Peyer's patch (tissue), 4 donors: ENCODE measurements at regions not wholly inside any gene's neighbourhood (a gene's known extent, or its start where the extent isn't known, plus 50 kb on each side); places are given as distances from the start of the nearest gene placed in this dataset.

ENCODE experiments used
- DNase-seq, 3 donors: peaks; one replicate each; pipeline ENCODE4 v3.0.0-alpha.2; 2017 to 2019
- H3K27ac ChIP-seq, 4 donors: fragments of 200-600 bp; sonication (generic); one replicate each; pipeline ENCODE4 v1.5.1; 2016 to 2019
- H3K27me3 ChIP-seq, 2 donors: fragments of 200-600 bp; sonication (generic); one replicate each; pipeline ENCODE4 v1.5.1; 2019
- H3K36me3 ChIP-seq, 3 donors: fragments of 200-600 bp; sonication (generic); one replicate each; pipeline ENCODE4 v1.5.1; 2016 to 2019
- H3K4me1 ChIP-seq, 4 donors: fragments of 200-600 bp; sonication (generic); one replicate each; pipeline ENCODE4 v1.5.1; 2016 to 2019
- H3K4me3 ChIP-seq, 4 donors: fragments of 200-600 bp; sonication (generic); 1 replicate in 3 of 4; 2 replicates in 1 of 4; pipeline ENCODE4 v1.5.1; 2016 to 2019; ENCODE audit warnings: mild to moderate bottlenecking in 1 of 4
- H3K9me3 ChIP-seq, 4 donors: fragments of 200-600 bp; sonication (generic); one replicate each; pipeline ENCODE4 v1.5.1; 2016 to 2019; ENCODE audit warnings: mild to moderate bottlenecking in 1 of 4
- POLR2A ChIP-seq, 2 donors: fragments of 450-650 bp; IDR thresholded peaks; one replicate each; pipeline ENCODE4 v1.5.1; 2017; ENCODE audit warnings: antibody characterized with exemption in 2 of 2, mild to moderate bottlenecking in 2 of 2, moderate library complexity in 2 of 2
- TF ChIP-seq, protein P1 (sequence below), 6 experiments: fragments of 450-650 bp in 4 of 6; fragments of 200-600 bp in 2 of 6; sonication (generic) in 1 of 6; IDR thresholded peaks; one replicate each; pipeline ENCODE4 v1.5.1; 2017 to 2019; ENCODE audit warnings: antibody characterized with exemption in 6 of 6, mild to moderate bottlenecking in 3 of 6, moderate library complexity in 1 of 6

DNA sequence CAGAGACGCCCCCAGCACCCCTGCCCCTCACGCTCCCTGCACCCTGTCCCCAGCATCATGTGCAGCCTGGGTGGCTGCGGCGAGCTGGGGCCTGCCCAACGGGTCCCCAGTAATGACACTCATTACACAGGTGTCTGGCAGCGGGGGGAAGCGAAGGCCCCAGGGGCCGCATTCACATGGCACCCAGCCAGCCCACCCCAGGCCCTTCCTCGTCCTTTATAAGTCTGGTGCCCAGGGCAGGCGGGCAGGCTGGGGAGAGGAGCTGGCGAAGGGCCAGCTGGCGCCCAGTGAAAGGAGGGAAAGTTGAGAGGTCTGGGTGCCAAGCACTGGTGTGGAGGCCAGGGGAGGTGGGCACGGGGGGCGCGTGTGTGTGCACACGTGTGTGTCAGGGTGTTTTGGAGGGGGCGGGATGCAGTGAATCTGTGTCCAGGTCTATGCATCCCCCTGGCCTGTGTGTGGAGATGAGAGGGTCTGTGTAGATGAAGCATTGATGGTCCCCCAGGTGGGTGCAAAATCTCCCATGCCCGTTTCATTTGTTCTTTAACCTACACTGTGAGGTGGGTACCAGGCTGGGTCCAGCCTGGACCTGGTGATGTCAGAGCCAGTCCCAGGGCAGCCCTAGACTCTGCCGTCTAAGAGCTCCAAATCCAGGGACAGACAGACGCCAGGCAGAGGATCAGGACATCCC, 105.3 kb downstream of the CEBPB start:
- Histone ChIP-seq H3K4me1 (peaks cover 0 to 29% (median 6%) of the 10 kb centered on the region in 4 donors), H3K27ac (peak overlapping the region in 3 of 4 donors; percentile 49 to 79 (median 60)), H3K27me3 (no peaks in the 10 kb centered on the region), H3K9me3 (no peaks in the 10 kb centered on the region), H3K36me3 (no peaks in the 10 kb centered on the region), H3K4me3 (no peak overlapping the region)
- no peak for TF ChIP-seq POLR2A (IDR thresholded peaks at IDR 0.05)
- TF ChIP-seq, protein P1, sequence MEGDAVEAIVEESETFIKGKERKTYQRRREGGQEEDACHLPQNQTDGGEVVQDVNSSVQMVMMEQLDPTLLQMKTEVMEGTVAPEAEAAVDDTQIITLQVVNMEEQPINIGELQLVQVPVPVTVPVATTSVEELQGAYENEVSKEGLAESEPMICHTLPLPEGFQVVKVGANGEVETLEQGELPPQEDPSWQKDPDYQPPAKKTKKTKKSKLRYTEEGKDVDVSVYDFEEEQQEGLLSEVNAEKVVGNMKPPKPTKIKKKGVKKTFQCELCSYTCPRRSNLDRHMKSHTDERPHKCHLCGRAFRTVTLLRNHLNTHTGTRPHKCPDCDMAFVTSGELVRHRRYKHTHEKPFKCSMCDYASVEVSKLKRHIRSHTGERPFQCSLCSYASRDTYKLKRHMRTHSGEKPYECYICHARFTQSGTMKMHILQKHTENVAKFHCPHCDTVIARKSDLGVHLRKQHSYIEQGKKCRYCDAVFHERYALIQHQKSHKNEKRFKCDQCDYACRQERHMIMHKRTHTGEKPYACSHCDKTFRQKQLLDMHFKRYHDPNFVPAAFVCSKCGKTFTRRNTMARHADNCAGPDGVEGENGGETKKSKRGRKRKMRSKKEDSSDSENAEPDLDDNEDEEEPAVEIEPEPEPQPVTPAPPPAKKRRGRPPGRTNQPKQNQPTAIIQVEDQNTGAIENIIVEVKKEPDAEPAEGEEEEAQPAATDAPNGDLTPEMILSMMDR (IDR thresholded peaks at IDR 0.05) = no peak
- DNase-seq = no peak

DNA sequence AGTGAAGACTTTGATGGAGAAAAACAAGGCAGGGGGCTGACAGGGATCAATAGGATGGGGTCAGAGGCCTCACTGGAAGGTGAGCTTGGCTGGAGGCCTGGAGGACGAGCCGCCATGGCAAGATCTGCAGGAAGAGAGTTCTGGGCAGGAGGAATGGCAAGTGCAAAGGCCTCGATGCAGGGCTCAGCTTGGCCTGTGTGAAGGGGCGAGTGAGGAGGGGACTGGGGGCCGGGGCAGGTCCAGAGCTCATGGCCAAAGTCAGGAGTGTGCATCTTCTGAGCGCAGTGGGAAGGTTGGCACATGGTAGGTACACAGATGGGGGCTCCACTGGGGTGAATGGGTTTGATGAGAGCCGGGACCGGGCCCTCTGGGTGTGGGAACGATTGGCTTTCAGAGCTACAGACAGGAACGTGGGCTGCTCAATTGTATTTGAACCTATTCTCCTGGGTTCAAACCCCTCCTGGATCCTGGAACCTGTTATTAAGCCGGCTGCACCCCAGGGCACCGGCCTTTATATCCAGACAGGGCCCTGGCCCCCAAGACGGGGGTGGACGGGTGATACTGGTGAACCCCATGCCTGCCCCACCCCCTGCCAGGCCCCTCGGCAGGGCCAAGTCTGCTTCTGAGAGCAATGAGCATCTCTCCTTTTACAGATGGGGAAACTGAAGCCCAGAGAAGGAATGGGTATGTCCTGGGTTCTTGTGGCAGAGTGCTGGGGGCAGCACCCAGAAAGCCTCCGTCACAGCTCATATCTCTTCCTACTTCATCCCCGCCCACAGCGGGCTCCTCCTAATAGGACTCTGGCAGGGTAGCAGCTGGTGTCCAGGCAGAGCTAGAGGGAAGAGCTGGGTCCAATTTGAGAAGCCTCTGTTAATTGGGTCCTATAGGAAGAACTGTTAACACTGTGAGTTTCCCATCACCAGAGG, 106.1 kb downstream of the CEBPB start:
- Histone ChIP-seq H3K9me3 (no peaks in the 10 kb centered on the region), H3K27ac (peak overlapping the region; percentile 27 to 79 (median 54)), H3K4me1 (peaks cover 0 to 29% (median 6%) of the 10 kb centered on the region in 4 donors), H3K36me3 (no peaks in the 10 kb centered on the region), H3K27me3 (no peaks in the 10 kb centered on the region), H3K4me3 (no peak overlapping the region)
- DNase-seq = peak in 1 of 3 donors; percentile 63
- TF ChIP-seq POLR2A (IDR thresholded peaks at IDR 0.05) = no peak
- TF ChIP-seq, protein P1 (IDR thresholded peaks at IDR 0.05) = no peak

DNA sequence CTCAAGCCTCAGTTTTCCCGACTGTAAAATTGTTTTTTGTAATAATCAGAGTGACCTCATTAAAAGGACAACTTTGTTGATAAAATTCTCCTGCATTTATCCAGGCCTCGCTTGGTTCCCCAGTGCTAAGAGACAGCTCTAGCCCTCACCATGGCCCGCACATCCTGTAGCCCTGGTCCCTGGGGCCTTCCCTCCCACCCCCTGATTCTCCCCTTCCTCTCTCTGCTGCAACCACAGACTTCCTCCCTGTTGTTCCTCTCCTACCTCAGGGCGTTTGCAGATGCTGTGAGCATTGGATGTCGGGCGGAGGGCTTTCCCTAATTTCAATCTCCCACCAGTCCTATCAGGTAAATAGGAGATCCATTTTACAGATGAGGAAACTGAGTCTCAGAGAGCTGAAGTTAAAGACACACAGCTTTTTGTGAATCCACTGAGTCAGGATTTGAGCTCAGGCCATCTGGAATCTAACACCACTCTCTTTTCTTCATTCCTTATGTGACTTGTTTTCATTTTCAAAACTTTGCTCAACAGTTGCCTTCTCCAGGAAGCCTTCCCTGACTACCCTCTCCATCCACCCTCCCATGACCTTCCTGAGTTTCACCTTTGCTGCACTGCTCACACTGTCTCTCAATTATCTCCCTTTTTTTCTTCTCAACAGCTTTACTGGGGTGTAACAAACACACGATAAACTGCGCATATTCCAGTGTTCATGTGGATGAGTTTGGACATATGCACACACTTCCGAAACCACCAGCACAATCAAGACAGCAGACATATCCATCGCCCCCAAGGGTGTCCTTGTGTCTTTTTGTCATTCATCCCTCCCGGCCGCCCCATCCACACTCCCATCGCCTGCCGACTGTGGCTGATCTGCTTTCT, 107.1 kb downstream of the CEBPB start:
- DNase-seq = no peak
- Histone ChIP-seq H3K9me3 (no peaks in the 10 kb centered on the region), H3K4me3 (no peak overlapping the region), H3K27ac (peak overlapping the region in 3 of 4 donors; percentile 27 to 79 (median 60)), H3K36me3 (no peaks in the 10 kb centered on the region), H3K27me3 (no peaks in the 10 kb centered on the region), H3K4me1 (peaks cover 0 to 19% (median 5%) of the 10 kb centered on the region in 4 donors)
- TF ChIP-seq, protein P1 (IDR thresholded peaks at IDR 0.05) = no peak
- no peak for TF ChIP-seq POLR2A (IDR thresholded peaks at IDR 0.05)

DNA sequence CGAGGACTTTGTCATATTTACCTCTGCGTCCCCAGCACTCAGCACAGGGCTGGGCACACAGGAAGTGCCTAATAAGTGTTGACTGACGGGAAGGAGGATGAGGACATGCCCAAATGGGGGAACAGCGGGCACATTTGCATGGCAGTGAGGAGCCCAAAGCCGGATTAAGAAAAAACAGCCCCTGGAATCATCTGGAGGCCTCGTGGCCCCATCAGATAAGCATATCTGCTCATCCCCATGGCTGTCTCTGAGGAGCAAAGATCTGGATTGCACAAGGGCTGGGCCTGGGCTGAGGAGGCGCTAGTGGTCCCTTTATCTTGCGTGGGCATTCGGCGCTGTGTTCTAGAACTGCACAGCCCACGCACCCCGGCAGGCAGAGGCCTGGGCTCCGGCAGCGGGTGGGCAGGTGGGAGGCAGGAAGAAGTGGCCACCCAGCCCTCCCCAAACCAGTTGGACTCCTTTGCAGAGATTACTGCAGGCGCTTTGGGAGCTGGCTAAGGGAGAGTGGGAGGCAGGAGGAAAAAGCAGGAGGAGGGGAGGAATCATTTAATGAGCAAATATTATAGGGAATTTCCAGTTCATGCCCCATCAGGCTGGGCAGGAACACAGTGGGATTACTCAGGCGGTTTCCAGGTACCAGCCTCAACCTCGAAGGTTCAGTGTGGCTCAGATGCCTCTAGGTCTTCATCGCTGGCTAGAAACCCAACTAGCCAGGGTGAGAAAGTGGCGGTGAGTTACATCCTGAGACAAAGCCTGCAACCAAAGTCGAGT, 108.1 kb downstream of the CEBPB start:
- no peak overlapping the region for H3K27ac ChIP-seq
- H3K36me3 ChIP-seq = no peaks in the 10 kb centered on the region
- no peaks in the 10 kb centered on the region for H3K27me3 ChIP-seq
- H3K9me3 ChIP-seq = no peaks in the 10 kb centered on the region
- DNase-seq = no peak
- H3K4me1 ChIP-seq = peaks cover 0 to 13% (median 0%) of the 10 kb centered on the region in 4 donors
- TF ChIP-seq, protein P1 (IDR thresholded peaks at IDR 0.05) = no peak
- TF ChIP-seq POLR2A (IDR thresholded peaks at IDR 0.05) = no peak
- no peak overlapping the region for H3K4me3 ChIP-seq

DNA sequence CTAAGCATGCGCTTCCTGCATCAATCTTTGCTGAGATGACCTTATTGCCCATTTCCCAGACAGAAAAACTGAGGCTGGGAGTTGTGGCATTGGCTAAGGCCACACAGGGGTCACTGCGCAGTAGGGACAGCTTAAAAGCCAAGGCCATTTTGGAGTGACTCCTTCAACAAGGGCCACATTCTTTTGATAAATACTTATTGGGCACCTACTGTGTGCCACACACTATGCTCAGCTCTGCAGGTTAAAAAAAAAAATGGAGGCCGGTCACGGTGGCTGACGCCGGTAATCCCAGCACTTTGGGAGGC, 108.6 kb downstream of the CEBPB start:
- Histone ChIP-seq H3K4me1 (peaks cover 0 to 19% (median 0%) of the 10 kb centered on the region in 4 donors), H3K9me3 (no peaks in the 10 kb centered on the region), H3K4me3 (no peak overlapping the region), H3K27ac (no peak overlapping the region), H3K36me3 (no peaks in the 10 kb centered on the region), H3K27me3 (no peaks in the 10 kb centered on the region)
- no peak for TF ChIP-seq POLR2A (IDR thresholded peaks at IDR 0.05)
- TF ChIP-seq, protein P1 (IDR thresholded peaks at IDR 0.05) = no peak
- no peak for DNase-seq
